Muscle of back (tissue), 3 donors: ENCODE measurements at regions not wholly inside any gene's neighbourhood (a gene's known extent, or its start where the extent isn't known, plus 50 kb on each side); places are given as distances from the start of the nearest gene placed in this dataset.
"Not testable (repeated sequence)": the region's sequence is repeated elsewhere in the genome, so short reads cannot be mapped to it uniquely, and the experiment has no call there.

Source experiments
- DNase-seq, 3 donors: peaks; one replicate each; pipeline versions ENCODE4 v3.0.0 to v3.0.0-alpha.2; 2013

DNA sequence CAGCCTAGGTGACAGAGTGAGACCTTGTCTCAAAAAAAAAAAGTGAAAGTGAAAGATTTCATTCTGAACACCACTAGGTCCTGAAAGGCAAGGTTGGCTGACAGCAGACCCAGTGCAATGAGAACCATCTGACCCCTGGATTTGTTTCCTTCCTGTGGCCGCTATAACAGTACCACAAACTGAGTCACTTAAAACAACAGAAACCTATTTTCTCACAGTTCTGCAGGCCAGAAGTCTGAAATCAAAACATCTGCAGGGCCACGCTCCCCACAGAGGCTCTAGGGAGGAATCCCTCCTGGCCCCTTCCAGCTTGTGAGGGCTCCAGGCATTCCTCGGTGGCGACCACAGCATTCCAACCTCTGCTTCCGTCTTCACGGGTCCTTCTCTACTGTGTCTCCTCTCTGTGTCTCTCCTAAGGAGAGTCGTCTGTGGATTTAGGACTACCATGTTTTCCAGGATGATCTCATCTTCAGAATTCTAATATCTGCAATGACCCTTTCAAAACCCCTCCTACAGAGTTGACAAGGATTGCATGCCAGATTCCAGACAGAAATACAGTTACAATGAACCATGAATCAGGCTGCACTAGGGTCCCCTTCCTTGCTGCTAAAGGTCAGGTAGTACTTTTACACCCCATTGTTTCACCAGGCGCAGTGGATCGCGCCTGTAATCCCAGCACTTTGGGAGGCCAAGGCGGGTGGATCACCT, 78.0 kb upstream of the ADGRL1 start:
- peak in 2 of 3 donors; percentile 69 to 86 for DNase-seq

DNA sequence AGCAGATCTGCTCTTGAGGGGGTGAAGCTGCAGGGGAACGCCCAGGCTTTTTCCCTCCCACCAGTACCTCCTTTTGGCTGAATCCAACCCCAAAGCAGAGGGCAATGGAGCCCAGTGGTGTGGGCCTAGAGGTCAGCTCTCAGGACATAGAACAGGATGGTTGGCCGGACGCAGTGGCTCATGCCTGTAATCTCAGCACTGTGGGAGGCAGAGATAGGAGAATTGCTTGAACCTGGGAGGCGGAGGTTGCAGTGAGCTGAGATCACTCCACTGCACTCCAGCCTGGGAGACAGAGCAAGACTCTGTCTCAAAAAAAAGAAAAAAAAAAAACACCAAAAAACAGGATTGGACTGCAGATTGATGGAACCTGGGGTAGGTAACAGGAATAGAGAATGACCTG, 73.3 kb upstream of the ADGRL1 start:
- DNase-seq: not testable (repeated sequence)

DNA sequence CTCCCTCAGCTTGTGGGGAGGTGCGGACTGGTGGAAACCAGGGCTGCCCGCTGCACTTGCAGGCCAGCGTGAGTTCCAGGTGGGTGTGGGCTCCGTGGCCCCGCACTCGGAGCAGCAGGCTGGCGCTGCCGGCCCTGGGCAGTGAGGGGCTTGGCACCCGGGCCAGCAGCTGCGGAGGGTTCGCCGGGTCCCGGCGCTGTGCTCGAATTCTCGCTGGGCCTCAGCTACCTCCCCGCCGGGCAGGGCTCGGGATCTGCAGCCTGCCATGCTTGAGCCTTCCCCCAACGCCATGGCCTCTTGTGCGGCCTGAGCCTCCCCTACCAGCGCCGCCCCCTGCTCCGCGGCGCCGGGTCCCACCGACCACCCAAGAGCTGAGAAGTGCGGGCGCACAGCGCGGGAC, 71.6 kb upstream of the ADGRL1 start:
- no peak for DNase-seq

- not testable (repeated sequence) for DNase-seq
These were observed 69.9 kb upstream of the ADGRL1 start for GRCh38 chr19:14275823-14276222.

DNA sequence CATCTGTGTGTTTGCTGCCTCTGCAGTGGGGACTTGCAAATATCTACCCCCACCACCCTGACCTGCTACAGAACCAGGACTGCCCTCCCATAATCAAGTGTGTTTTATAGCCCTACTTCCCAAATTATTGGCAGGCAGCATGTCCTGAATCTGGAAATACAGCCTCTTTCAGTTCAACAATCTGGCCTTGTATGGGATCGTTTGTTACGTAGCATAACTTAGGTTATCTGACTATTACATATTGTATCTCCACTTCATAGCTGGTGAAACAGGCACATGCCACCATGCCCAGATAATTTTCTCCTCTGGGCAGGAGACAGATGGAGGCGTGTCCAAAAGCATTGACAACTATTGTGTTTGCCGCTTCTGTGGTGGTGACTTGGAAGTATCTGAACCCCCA, 66.7 kb upstream of the ADGRL1 start:
- DNase-seq: no peak

DNA sequence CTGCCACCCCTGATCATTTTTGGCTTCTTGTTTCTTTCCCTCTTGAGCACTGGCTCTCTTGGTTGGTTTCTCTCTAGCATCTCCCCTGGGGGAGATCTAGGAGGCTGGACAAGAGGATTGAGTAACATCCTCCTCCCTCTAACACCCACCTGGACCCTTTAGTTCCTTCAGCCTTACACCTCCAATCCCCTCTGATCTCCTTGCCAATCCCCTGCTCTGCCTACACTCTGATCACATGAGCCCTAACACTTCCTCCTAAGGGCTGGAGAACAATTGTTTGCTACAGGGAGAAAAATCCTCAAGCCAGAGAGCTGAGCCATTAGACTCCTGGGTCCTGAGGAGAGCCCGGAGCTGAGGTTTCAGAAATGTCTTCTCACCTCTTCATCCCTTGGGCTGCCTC, 65.9 kb upstream of the ADGRL1 start:
- no peak for DNase-seq

GRCh38 chr19:14270557-14270956, 64.6 kb upstream of the ADGRL1 start:
- DNase-seq: not testable (repeated sequence)

- no peak for DNase-seq
These were observed 61.3 kb upstream of the ADGRL1 start for GRCh38 chr19:14267224-14267741.

DNA sequence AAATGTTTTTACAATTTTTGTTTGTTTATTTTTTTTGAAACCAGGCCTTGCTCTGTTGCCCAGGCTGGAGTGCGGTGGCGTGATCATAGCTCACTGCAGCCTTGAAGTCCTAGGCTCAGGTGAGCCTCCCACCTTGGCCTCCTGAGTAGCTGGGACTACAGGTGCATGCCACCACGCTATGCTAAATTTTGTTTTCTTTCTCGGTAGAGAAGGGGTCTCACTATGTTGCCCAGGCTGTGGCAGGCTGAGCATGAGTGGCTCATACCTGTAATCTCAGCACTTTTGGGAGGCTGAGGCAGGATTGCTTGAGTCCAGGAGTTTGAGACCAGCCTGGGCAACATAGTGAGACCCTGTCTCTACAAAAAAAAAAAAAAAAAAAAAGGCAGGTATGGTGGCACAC, 60.2 kb upstream of the ADGRL1 start:
- DNase-seq: not testable (repeated sequence)

GRCh38 chr19:14265290-14266036, 59.5 kb upstream of the ADGRL1 start:
- DNase-seq: peak in 2 of 3 donors; percentile 47 to 73

- DNase-seq: not testable (repeated sequence)
These were observed 50.1 kb upstream of the ADGRL1 start for GRCh38 chr19:14255902-14256649.
